HG02970 (cell line): ENCODE measurements at regions not wholly inside any gene's neighbourhood (a gene's known extent, or its start where the extent isn't known, plus 50 kb on each side); places are given as distances from the start of the nearest gene placed in this dataset.

Experiments used
- ATAC-seq: cut with Tn5 transposase; IDR thresholded peaks from one replicate; pipeline ENCODE4 v1.9.1; 2021; ENCODE audit warnings: mild to moderate bottlenecking, moderate library complexity, moderate number of reproducible peaks; ENCODE audit not compliant: unreplicated experiment, low FRiP score

- ATAC-seq: no peak
These were observed 115.4 kb upstream of the PKDCC start for GRCh38 chr2:41932241-41933045.

- no peak for ATAC-seq
These were observed 114.8 kb upstream of the PKDCC start for GRCh38 chr2:41933046-41933420.

- no peak for ATAC-seq
These were observed 114.1 kb upstream of the PKDCC start for GRCh38 chr2:41933585-41934320.

- no peak for ATAC-seq
These were observed 113.4 kb upstream of the PKDCC start for GRCh38 chr2:41934329-41934958.

DNA sequence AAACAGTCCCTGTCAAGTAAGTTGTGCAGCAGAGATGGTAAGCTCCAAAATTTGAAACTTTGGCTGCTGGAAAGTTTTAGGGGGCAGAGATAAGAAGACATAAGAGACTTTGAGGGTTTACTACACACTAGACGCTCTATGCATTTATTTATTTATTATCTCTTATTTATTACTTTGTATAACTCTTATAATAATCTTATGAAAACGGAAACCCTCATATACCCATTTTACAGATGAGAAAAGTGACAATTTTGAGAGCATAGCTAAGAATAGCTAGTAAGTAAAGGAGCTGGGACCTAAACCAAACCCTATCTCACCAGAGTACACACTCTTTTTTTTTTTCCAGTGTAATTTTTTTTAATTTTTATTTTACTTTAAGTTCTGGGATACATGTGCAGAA lies 112.8 kb upstream of the PKDCC start:
- no peak for ATAC-seq

GRCh38 chr2:41935825-41936224 lies 112.0 kb upstream of the PKDCC start:
- no peak for ATAC-seq

GRCh38 chr2:41936771-41937463 lies 110.9 kb upstream of the PKDCC start:
- no peak for ATAC-seq

- no peak for ATAC-seq
These were observed 110.3 kb upstream of the PKDCC start for GRCh38 chr2:41937464-41937906.

GRCh38 chr2:41937921-41938708 lies 109.7 kb upstream of the PKDCC start:
- ATAC-seq: no peak

DNA sequence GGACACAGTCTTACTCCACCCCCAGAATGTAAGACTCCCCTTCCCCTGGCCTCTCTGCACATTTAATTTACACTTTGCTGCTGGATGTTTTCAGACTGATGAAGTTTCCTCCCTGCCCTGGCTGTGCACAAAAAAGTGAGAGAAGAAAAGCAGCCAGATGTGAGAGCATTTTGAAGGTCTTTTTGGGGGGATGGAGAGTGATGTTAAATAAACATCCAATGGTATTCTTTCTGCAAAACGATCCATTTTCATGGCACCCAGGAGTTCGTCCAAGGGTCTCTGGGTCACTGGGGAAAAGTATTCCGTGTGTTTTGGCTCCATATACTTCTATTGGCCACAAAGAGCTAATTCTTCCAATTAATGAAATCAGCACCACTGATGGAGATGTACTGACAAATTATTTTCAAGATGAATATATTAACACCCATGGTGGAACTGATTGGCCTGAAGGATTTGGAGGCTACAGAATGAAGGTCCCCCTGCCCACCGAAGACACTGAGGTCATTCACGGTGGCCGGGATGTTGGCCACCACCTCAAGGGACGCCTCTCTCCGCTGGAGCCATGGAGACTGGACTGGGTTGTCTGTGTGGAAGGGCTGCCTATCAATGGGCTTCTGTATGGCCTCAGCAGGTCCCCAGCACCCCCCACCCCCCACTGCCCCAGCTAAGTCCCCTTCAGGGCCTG lies 107.6 kb upstream of the PKDCC start:
- no peak for ATAC-seq

DNA sequence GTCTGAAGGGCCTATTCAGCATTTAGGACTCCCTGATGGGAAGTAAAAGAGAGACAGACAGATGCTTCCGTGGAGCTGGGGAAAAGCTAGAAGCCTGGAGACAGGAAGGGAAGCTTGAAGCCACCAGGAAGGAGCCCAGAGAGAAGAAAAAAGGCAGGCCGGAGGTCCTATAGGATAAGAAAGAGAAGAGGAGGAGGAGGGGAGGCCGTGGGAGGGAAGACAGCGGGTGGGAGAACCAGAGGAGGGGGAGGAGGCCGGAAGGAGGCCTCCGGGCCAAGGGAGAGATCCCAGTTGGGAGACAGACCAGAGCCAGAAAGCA lies 107.1 kb upstream of the PKDCC start:
- ATAC-seq: no peak

DNA sequence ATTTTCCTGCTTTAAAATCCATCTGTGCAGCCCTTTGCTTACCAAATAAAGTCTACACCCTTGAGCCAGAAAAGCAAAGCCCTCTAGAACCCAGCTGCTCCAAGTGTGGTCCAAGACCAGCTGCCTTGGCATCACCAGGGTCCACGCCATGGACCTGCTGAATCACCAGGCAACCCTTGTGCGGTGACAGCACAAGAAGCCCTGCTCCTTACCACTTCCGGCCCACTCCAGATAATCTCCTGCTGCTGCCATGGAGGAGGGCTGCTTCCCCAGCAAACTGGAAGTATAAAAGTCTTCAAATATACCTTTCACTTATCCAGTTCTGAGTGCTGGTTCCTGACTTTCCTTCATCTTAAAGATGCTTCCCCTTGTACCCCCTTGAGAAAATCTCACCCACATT lies 106.0 kb upstream of the PKDCC start:
- ATAC-seq: no peak

- no peak for ATAC-seq
These were observed 105.5 kb upstream of the PKDCC start for GRCh38 chr2:41942278-41942677.

DNA sequence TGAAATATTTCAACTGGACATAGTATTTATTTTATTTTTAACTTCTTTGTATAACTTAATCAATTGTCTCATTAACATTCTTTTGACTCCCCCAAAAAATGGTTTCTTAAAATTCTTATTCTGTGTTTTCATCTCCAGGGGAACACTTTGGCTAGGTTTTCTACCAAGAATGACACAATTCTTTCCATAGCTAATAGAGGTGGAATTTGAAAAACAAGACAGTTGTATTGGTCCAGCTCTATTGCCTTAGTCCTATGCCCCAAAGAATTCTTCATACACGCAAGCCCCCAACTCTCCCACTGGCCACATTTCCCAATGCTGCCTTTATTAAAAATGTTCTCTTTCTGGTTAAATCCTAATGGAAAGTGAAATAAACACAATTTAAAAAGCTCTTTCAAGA lies 104.7 kb upstream of the PKDCC start:
- ATAC-seq: no peak

DNA sequence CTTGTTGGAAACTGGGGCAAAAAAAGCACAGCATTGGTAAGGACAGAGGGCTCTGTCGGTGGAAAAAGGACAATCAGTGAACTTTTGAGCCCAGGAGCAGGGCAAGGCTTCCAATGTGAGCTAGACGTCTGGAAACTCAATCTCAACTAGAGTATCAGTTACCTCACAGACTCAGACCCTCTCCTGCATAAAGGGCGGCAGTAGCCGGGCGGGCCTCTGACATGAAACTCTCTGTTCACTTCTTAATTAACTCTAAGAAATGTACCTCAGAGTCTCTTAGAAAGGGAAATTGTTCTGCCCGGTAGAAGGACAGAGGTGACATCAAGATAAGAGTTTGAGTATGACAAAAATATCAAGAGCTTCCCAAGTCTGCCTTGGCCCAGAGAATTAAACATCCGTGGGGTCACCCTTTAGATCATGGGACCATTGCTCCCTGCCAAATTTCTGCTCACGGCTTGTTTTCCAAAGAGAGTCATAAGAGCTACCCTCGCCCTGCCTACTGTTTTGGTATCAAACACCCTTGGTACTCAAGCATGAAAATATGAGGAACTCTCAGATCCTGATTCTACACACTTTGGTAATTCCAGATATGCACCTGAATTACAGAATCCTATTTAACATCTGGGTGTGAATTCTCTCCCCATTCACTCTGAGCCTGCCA lies 103.5 kb upstream of the PKDCC start:
- ATAC-seq: no peak

DNA sequence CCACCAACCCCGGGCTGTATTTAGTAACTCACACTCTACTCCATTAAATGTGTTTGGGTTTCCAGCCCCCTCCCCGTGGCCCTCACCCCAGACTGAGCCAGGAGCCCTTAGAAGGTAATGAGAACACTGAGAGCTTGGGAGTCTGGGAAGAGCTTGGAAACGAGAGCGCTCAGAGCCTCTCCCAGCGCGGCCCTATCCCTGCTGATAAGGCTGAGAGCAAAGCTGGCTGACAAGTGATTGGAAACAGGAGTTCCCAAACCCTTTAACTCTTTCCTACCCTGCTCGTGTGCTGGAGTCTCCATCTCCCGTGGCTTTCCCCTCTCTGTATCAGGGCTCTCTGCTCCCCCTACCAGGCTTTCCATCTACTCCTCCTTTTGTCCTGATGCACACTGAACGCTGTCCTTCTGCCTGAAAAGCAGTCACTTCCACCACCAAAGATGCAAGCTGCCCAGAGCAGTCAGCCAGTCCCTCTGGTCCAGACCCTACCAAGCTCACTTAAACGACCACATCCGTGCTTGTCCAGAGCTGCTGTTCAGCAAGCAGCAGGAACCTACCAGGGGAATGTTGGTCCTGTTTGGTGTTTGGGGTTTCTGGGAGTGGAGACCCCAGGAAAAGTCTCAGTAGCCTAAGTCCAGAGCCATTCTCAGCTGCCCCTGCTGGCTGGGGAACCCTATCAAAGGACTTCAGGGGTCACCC lies 100.0 kb upstream of the PKDCC start:
- no peak for ATAC-seq

GRCh38 chr2:41948397-41948763 lies 99.4 kb upstream of the PKDCC start:
- ATAC-seq: no peak

- no peak for ATAC-seq
These were observed 98.5 kb upstream of the PKDCC start for GRCh38 chr2:41949091-41949882.
